CD14-positive monocyte (primary cell): ENCODE measurements at regions not wholly inside any gene's neighbourhood (a gene's known extent, or its start where the extent isn't known, plus 50 kb on each side); places are given as distances from the start of the nearest gene placed in this dataset.

ENCODE experiments used
- DNase-seq, 3 donors: peaks; one replicate each; pipeline ENCODE4 v3.0.0-alpha.2; 2011 to 2022
- H2AFZ ChIP-seq: 2 replicates; pipeline ENCODE4 v1.6.0; 2012; ENCODE audit warnings: mild to moderate bottlenecking, low read depth, low read length, inconsistent platforms; ENCODE audit not compliant: insufficient read depth, poor library complexity, severe bottlenecking
- H3K27ac ChIP-seq, 2 donors: 1 replicate in 1 of 2; 2 replicates in 1 of 2; pipeline ENCODE4 v1.5.1; 2012 to 2013; ENCODE audit warnings: low read length in 2 of 2, control low read depth in 1 of 2, inconsistent platforms in 1 of 2, low read depth in 1 of 2, mild to moderate bottlenecking in 1 of 2
- H3K27me3 ChIP-seq, 2 donors: one replicate each; pipeline versions ENCODE4 v1.6.0 to v1.6.1; 2011 to 2013; ENCODE audit warnings: low read length in 2 of 2; ENCODE audit not compliant: control insufficient read depth in 2 of 2, insufficient read depth in 2 of 2
- H3K36me3 ChIP-seq, 2 donors: replicated peaks in 1 of 2; 1 replicate in 1 of 2; 2 replicates in 1 of 2; pipeline versions ENCODE4 v1.5.1 to v1.6.1; 2012 to 2013; ENCODE audit warnings: low read length in 2 of 2, control low read depth in 1 of 2, inconsistent platforms in 1 of 2, mild to moderate bottlenecking in 1 of 2; ENCODE audit not compliant: insufficient read depth in 2 of 2, control insufficient read depth in 1 of 2
- H3K4me1 ChIP-seq, 2 donors: 1 replicate in 1 of 2; 2 replicates in 1 of 2; pipeline versions ENCODE4 v1.5.1 to v1.6.1; 2012 to 2013; ENCODE audit warnings: low read length in 2 of 2, control low read depth in 1 of 2, inconsistent platforms in 1 of 2, mild to moderate bottlenecking in 1 of 2, moderate library complexity in 1 of 2; ENCODE audit not compliant: insufficient read depth in 2 of 2, control insufficient read depth in 1 of 2
- H3K4me2 ChIP-seq: replicated peaks from 2 replicates; pipeline ENCODE3; 2012; ENCODE audit warnings: low read length, moderate library complexity, mild to moderate bottlenecking; ENCODE audit not compliant: poor library complexity, severe bottlenecking; ENCODE audit errors: extremely low read depth
- H3K4me3 ChIP-seq, 3 experiments: fragments of 200-600 bp in 1 of 3; sonication (generic) in 1 of 3; replicated peaks in 1 of 3; 1 replicate in 2 of 3; 2 replicates in 1 of 3; pipeline ENCODE4 v1.5.1; 2011 to 2013; ENCODE audit warnings: low read length in 3 of 3, mild to moderate bottlenecking in 3 of 3, control low read depth in 2 of 3, low read depth in 2 of 3, inconsistent platforms in 1 of 3, moderate library complexity in 1 of 3
- H3K79me2 ChIP-seq: 2 replicates; pipeline ENCODE4 v1.6.0; 2012; ENCODE audit warnings: mild to moderate bottlenecking, control low read depth, inconsistent platforms, low read length, moderate library complexity; ENCODE audit not compliant: insufficient read depth
- H3K9ac ChIP-seq: 2 replicates; pipeline ENCODE4 v1.6.0; 2017; ENCODE audit warnings: low read length, mild to moderate bottlenecking; ENCODE audit not compliant: insufficient read depth, poor library complexity, severe bottlenecking
- H3K9me3 ChIP-seq, 2 donors: replicated peaks in 1 of 2; 1 replicate in 1 of 2; 2 replicates in 1 of 2; pipeline versions ENCODE4 v1.5.1 to v1.6.1; 2012 to 2013; ENCODE audit warnings: low read length in 2 of 2, control low read depth in 1 of 2; ENCODE audit not compliant: control insufficient read depth in 1 of 2, insufficient read depth in 1 of 2
- H4K20me1 ChIP-seq: 2 replicates; pipeline ENCODE4 v1.6.0; 2012; ENCODE audit warnings: mild to moderate bottlenecking, low read length, control low read depth, moderate library complexity; ENCODE audit not compliant: insufficient read depth
- H3K27ac Mint-ChIP-seq, 7 donors: one replicate each; pipeline ENCODE4 v1.8.0; 2020; ENCODE audit warnings: mild to moderate bottlenecking in 7 of 7, mixed read lengths in 7 of 7, moderate library complexity in 6 of 7, inconsistent platforms in 2 of 7
- H3K27me3 Mint-ChIP-seq, 3 donors: one replicate each; pipeline ENCODE4 v1.8.0; 2021 to 2022; ENCODE audit warnings: low read depth in 3 of 3, mild to moderate bottlenecking in 3 of 3, mixed read lengths in 3 of 3, moderate library complexity in 3 of 3, inconsistent platforms in 1 of 3
- H3K36me3 Mint-ChIP-seq, 2 donors: one replicate each; pipeline ENCODE4 v1.8.0; 2020; ENCODE audit warnings: mixed read lengths in 2 of 2, inconsistent platforms in 1 of 2, mild to moderate bottlenecking in 1 of 2
- H3K4me1 Mint-ChIP-seq: one replicate; pipeline ENCODE4 v1.8.0; 2020; ENCODE audit warnings: mild to moderate bottlenecking, mixed read lengths
- H3K4me3 Mint-ChIP-seq, 2 donors: one replicate each; pipeline ENCODE4 v1.8.0; 2020; ENCODE audit warnings: mild to moderate bottlenecking in 2 of 2, mixed read lengths in 2 of 2, moderate library complexity in 1 of 2
- H3K9me3 Mint-ChIP-seq, 7 donors: one replicate each; pipeline ENCODE4 v1.8.0; 2020 to 2022; ENCODE audit warnings: mixed read lengths in 7 of 7, mild to moderate bottlenecking in 6 of 7, moderate library complexity in 6 of 7, inconsistent platforms in 2 of 7
- WGBS: methylation state at CpG from one replicate; pipeline ENCODE4 v1.1.5; 2013; ENCODE audit warnings: missing lambda C conversion rate; ENCODE audit not compliant: insufficient coverage; 5-methylcytosine and 5-hydroxymethylcytosine counted together
- intact Hi-C, 2 donors: fragments of 100-400 bp; cut with micrococcal nuclease; formaldehyde crosslinking; loops; one replicate each; pipeline versions ENCODE4 v1.15.0 to v1.15.1; 2023
- TF ChIP-seq, protein P1 (sequence below): fragments of 200-600 bp; IDR thresholded peaks from one replicate; pipeline ENCODE4 v1.8.0; 2022; ENCODE audit warnings: antibody characterized with exemption, mild to moderate bottlenecking

DNA sequence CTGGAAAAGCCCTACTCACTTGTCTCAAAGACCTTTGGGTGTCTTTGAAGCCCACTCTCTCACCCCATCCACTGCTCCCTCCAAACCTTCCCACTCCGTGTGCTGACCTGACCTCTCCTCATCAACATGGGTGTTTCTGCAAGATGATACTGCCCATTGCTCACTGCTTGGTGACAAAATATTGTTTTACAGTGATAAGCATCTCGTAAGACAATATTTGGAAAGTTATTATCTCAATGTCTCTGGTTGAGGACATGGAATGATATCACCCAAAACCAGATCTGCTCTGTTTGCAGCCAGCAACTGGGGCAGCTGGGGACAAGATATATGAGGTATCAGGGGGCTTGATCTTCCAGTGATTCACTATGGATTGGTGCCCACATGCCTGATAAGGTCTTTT, 195.8 kb downstream of the SALL1 start:
- intact Hi-C loops: no loop called here
- Histone ChIP-seq H3K9me3 (no peaks in the 10 kb centered on the region), H3K4me2 (no peak overlapping the region), H3K36me3 (no peaks in the 10 kb centered on the region), H3K4me1 (no peaks in the 10 kb centered on the region), H3K27ac (no peak overlapping the region), H2AFZ (no peak overlapping the region), H3K79me2 (no peaks in the 10 kb centered on the region), H3K9ac (no peak overlapping the region), H3K27me3 (no peaks in the 10 kb centered on the region), H3K4me3 (no peak overlapping the region), H4K20me1 (no peaks in the 10 kb centered on the region)
- Mint-ChIP-seq H3K27ac (peak overlapping the region in 1 of 7 donors; percentile 4), H3K4me1 (peaks cover 4% of the 10 kb centered on the region), H3K9me3 (peaks cover 0 to 3% (median 0%) of the 10 kb centered on the region in 7 donors), H3K36me3 (no peaks in the 10 kb centered on the region), H3K27me3 (peaks cover 3 to 8% (median 5%) of the 10 kb centered on the region in 3 donors), H3K4me3 (no peak overlapping the region)
- TF ChIP-seq, protein P1, sequence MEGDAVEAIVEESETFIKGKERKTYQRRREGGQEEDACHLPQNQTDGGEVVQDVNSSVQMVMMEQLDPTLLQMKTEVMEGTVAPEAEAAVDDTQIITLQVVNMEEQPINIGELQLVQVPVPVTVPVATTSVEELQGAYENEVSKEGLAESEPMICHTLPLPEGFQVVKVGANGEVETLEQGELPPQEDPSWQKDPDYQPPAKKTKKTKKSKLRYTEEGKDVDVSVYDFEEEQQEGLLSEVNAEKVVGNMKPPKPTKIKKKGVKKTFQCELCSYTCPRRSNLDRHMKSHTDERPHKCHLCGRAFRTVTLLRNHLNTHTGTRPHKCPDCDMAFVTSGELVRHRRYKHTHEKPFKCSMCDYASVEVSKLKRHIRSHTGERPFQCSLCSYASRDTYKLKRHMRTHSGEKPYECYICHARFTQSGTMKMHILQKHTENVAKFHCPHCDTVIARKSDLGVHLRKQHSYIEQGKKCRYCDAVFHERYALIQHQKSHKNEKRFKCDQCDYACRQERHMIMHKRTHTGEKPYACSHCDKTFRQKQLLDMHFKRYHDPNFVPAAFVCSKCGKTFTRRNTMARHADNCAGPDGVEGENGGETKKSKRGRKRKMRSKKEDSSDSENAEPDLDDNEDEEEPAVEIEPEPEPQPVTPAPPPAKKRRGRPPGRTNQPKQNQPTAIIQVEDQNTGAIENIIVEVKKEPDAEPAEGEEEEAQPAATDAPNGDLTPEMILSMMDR: no peak
- 86% methylated on average over 1 of the region's 2 CpGs for WGBS
- DNase-seq: no peak

DNA sequence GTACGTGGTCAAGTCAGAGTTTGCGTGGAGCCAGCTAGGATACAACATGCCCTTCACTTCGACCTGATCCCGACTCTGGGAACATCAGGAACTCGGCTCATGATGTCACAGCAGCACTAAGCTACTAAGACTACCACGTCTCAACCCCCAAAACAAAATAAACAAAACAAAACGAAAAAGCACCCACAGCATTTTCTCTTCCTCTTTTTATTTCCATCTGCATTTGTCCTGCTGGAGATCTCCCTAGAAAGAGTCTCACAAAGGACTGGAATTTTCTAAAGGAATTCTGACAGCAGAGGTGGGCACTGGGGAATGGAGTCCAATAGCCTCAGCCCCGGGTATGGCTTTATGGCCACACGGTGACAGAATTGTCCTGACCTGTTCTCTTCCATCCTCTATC, 196.6 kb downstream of the SALL1 start:
- Mint-ChIP-seq H3K4me3 (peak overlapping the region in 1 of 2 donors; percentile 11), H3K9me3 (peaks cover 0 to 3% (median 0%) of the 10 kb centered on the region in 7 donors), H3K36me3 (no peaks in the 10 kb centered on the region), H3K27ac (no peak overlapping the region), H3K4me1 (peaks cover 4% of the 10 kb centered on the region), H3K27me3 (peaks cover 3 to 6% (median 5%) of the 10 kb centered on the region in 3 donors)
- Histone ChIP-seq H3K27ac (no peak overlapping the region), H3K4me1 (no peaks in the 10 kb centered on the region), H3K4me2 (no peak overlapping the region), H3K4me3 (no peak overlapping the region), H3K36me3 (no peaks in the 10 kb centered on the region), H3K79me2 (no peaks in the 10 kb centered on the region), H3K9me3 (no peaks in the 10 kb centered on the region), H4K20me1 (no peaks in the 10 kb centered on the region), H3K9ac (no peak overlapping the region), H2AFZ (no peak overlapping the region), H3K27me3 (no peaks in the 10 kb centered on the region)
- WGBS: 68% methylated on average over 7 of the region's 9 CpGs
- intact Hi-C loops: no loop called here
- no peak for DNase-seq
- TF ChIP-seq, protein P1: no peak
